IMR-90 (cell line): ENCODE measurements at regions not wholly inside any gene's neighbourhood (a gene's known extent, or its start where the extent isn't known, plus 50 kb on each side); places are given as distances from the start of the nearest gene placed in this dataset.
A peak's percentile ranks its signal among the peaks of the same experiment; 100 is the strongest.

Experiments used
- ATAC-seq: fragments of 200-7000 bp; cut with Tn5 transposase; 2 replicates; pipeline ENCODE4 v1.9.1; 2020; ENCODE audit warnings: low read depth, mild to moderate bottlenecking, moderate library complexity
- BruUV-seq: library from RNA; stranded (reverse); fragments of 400-500 nt; replicated peaks from 2 replicates; lab custom pipeline; 2021; lab: Mats Ljungman, UMichigan
- CTCF ChIA-PET: fragments of 300-600 bp; formaldehyde crosslinking; extraction: SDS; loops from one replicate; lab custom pipeline; 2021; ENCODE audit warnings: antibody characterized with exemption; lab: Yijun Ruan, JAX
- POLR2A ChIA-PET: fragments of 300-600 bp; sonication (Branson Sonifier 250); formaldehyde crosslinking; loops from one replicate; lab custom pipeline; 2022; ENCODE audit warnings: antibody characterized with exemption; ENCODE audit not compliant: unreplicated experiment; lab: Charles Lee
- DNase-seq: peaks from one replicate; pipeline ENCODE4 v3.0.0; 2013
- H2AFZ ChIP-seq: replicated peaks from 2 replicates; pipeline ENCODE3; 2013; ENCODE audit warnings: low read length, mild to moderate bottlenecking; ENCODE audit not compliant: poor library complexity
- H2AK5ac ChIP-seq: 2 replicates; pipeline ENCODE4 v1.6.1; 2013; ENCODE audit warnings: low read depth, low read length, inconsistent platforms
- H2AK9ac ChIP-seq: replicated peaks from 2 replicates; pipeline ENCODE3; 2013; ENCODE audit warnings: mild to moderate bottlenecking, low read depth, low read length, moderate library complexity; ENCODE audit not compliant: poor library complexity
- H2BK120ac ChIP-seq: 2 replicates; pipeline ENCODE4 v1.6.1; 2013; ENCODE audit warnings: low read depth, low read length, inconsistent platforms
- H2BK15ac ChIP-seq: 3 replicates; pipeline ENCODE4 v1.6.1; 2013; ENCODE audit warnings: low read depth, low read length, inconsistent platforms
- H2BK20ac ChIP-seq: 2 replicates; pipeline ENCODE4 v1.6.1; 2013; ENCODE audit warnings: low read depth, mild to moderate bottlenecking, inconsistent platforms, low read length, moderate library complexity
- H2BK5ac ChIP-seq: 2 replicates; pipeline ENCODE4 v1.6.1; 2013; ENCODE audit warnings: mild to moderate bottlenecking, low read depth, low read length, inconsistent platforms; ENCODE audit not compliant: poor library complexity, severe bottlenecking
- H3K14ac ChIP-seq: replicated peaks from 2 replicates; pipeline ENCODE4 v1.6.1; 2013; ENCODE audit warnings: low read depth, low read length, inconsistent platforms
- H3K18ac ChIP-seq: 2 replicates; pipeline ENCODE4 v1.6.1; 2013; ENCODE audit warnings: low read depth, low read length, control low read depth
- H3K23ac ChIP-seq: 2 replicates; pipeline ENCODE4 v1.6.1; 2013; ENCODE audit warnings: low read depth, low read length, inconsistent platforms
- H3K27ac ChIP-seq: 2 replicates; pipeline ENCODE4 v1.5.1; 2013; ENCODE audit warnings: mild to moderate bottlenecking, control low read depth, low read length; ENCODE audit not compliant: insufficient read depth
- H3K27me3 ChIP-seq: 2 replicates; pipeline ENCODE4 v1.6.1; 2013; ENCODE audit warnings: low read length; ENCODE audit not compliant: control insufficient read depth, insufficient read depth
- H3K36me3 ChIP-seq: 2 replicates; pipeline ENCODE4 v1.6.1; 2013; ENCODE audit warnings: low read length, mixed read lengths; ENCODE audit not compliant: control insufficient read depth, insufficient read depth
- H3K4ac ChIP-seq: 2 replicates; pipeline ENCODE4 v1.6.1; 2013; ENCODE audit warnings: low read depth, low read length, inconsistent platforms
- H3K4me1 ChIP-seq: 2 replicates; pipeline ENCODE4 v1.6.1; 2013; ENCODE audit warnings: low read length, mixed read lengths; ENCODE audit not compliant: control insufficient read depth, insufficient read depth
- H3K4me2 ChIP-seq: 2 replicates; pipeline ENCODE4 v1.6.1; 2013; ENCODE audit warnings: low read depth, mild to moderate bottlenecking, control low read depth, low read length, moderate library complexity
- H3K4me3 ChIP-seq: 2 replicates; pipeline ENCODE4 v1.5.1; 2013; ENCODE audit warnings: low read depth, mild to moderate bottlenecking, control low read depth, low read length, moderate library complexity; ENCODE audit not compliant: insufficient read depth
- H3K56ac ChIP-seq: 2 replicates; pipeline ENCODE4 v1.6.1; 2013; ENCODE audit warnings: low read length, inconsistent platforms; ENCODE audit not compliant: insufficient read depth; ENCODE audit errors: extremely low read depth
- H3K79me1 ChIP-seq, 2 experiments: 2 replicates each; pipeline ENCODE4 v1.6.1; 2013; ENCODE audit warnings: low read length in 2 of 2, inconsistent platforms in 1 of 2, low read depth in 1 of 2
- H3K9ac ChIP-seq: 2 replicates; pipeline ENCODE4 v1.6.1; 2013; ENCODE audit warnings: low read depth, low read length, control low read depth
- H3K9me1 ChIP-seq: 2 replicates; pipeline ENCODE4 v1.6.1; 2013; ENCODE audit warnings: low read length, inconsistent platforms; ENCODE audit not compliant: insufficient read depth
- H3K9me3 ChIP-seq: 2 replicates; pipeline ENCODE4 v1.6.1; 2013; ENCODE audit warnings: low read length; ENCODE audit not compliant: control insufficient read depth, insufficient read depth
- H4K20me1 ChIP-seq: 2 replicates; pipeline ENCODE4 v1.6.1; 2013; ENCODE audit warnings: low read length, inconsistent platforms; ENCODE audit not compliant: insufficient read depth
- H4K5ac ChIP-seq: 2 replicates; pipeline ENCODE4 v1.6.1; 2013; ENCODE audit warnings: mild to moderate bottlenecking, low read depth, low read length, control low read depth
- H4K8ac ChIP-seq, 2 experiments: 2 replicates each; pipeline ENCODE4 v1.6.1; 2013; ENCODE audit warnings: low read depth in 2 of 2, low read length in 2 of 2, control low read depth in 1 of 2, inconsistent platforms in 1 of 2
- H4K91ac ChIP-seq: 2 replicates; pipeline ENCODE4 v1.6.1; 2013; ENCODE audit warnings: low read depth, low read length, inconsistent platforms; ENCODE audit not compliant: insufficient read depth
- FOS ChIP-seq: fragments of 150-350 bp; IDR thresholded peaks from 2 replicates; pipeline ENCODE4 v1.6.1; 2016; ENCODE audit warnings: low read depth, low read length
- MAFK ChIP-seq: IDR thresholded peaks from 2 replicates; pipeline ENCODE4 v1.6.1; 2012; ENCODE audit warnings: low read depth, low read length, improper control_type of control experiment
- MAZ ChIP-seq: IDR thresholded peaks from 2 replicates; pipeline ENCODE4 v1.6.1; 2012; ENCODE audit warnings: low read depth, mild to moderate bottlenecking, low read length, improper control_type of control experiment, moderate library complexity, borderline replicate concordance
- POLR2A ChIP-seq: IDR thresholded peaks from 2 replicates; pipeline ENCODE4 v1.6.1; 2012; ENCODE audit warnings: mild to moderate bottlenecking, low read depth, low read length
- RCOR1 ChIP-seq: IDR thresholded peaks from 2 replicates; pipeline ENCODE4 v1.6.1; 2012; ENCODE audit warnings: mild to moderate bottlenecking, low read length, improper control_type of control experiment; ENCODE audit not compliant: insufficient replicate concordance
- USF2 ChIP-seq: fragments of 150-350 bp; IDR thresholded peaks from 2 replicates; pipeline ENCODE4 v1.6.1; 2017; ENCODE audit warnings: mild to moderate bottlenecking, antibody characterized with exemption, low read length, low read depth
- WGBS, 2 experiments: methylation state at CpG; one replicate each; pipeline versions ENCODE4 v1.1.5 to v1.1.7; 2013; ENCODE audit warnings: missing lambda C conversion rate in 2 of 2; ENCODE audit not compliant: insufficient read length in 1 of 2; ENCODE audit errors: extremely low coverage in 2 of 2; 5-methylcytosine and 5-hydroxymethylcytosine counted together
- dilution Hi-C: fragments of 300-500 bp; cut with HindIII; formaldehyde crosslinking; loops from one replicate; pipeline ENCODE4 v1.14.3; 2018; ENCODE audit warnings: low sequenced_read_pairs; ENCODE audit not compliant: unreplicated experiment
- in situ Hi-C: fragments of 300-500 bp; cut with MboI; formaldehyde crosslinking; loops from 3 replicates; pipeline ENCODE4 v1.14.3; 2019; ENCODE audit warnings: low sequenced_read_pairs, inconsistent platforms, mixed read lengths
- intact Hi-C: fragments of 100-400 bp; cut with micrococcal nuclease; formaldehyde crosslinking; loops from 2 replicates; pipeline ENCODE4 v1.10.0; 2022

- H4K5ac ChIP-seq = peak overlapping the region; percentile 88
These were observed 63.3 kb upstream of the TBX3 start for GRCh38 chr12:114747012-114747858.

More at GRCh38 chr12:114747012-114747858, 63.3 kb upstream of the TBX3 start:
- Histone ChIP-seq H2BK20ac (peak overlapping the region; percentile 72), H2AK5ac (peak overlapping the region; percentile 77), H2AFZ (peak overlapping the region; percentile 84), H2AK9ac (peak overlapping the region; percentile 86), H2BK15ac (peak overlapping the region; percentile 78; the same call in 2 of the 3 replicates), H4K20me1 (no peaks in the 10 kb centered on the region; the same call in 1 of the 2 replicates), H3K27ac (peak overlapping the region; percentile 89), H3K23ac (peak overlapping the region; percentile 90), H3K36me3 (no peaks in the 10 kb centered on the region), H3K27me3 (no peaks in the 10 kb centered on the region), H3K18ac (peak overlapping the region; percentile 75), H3K4ac (peak overlapping the region; percentile 93), H3K14ac (peak overlapping the region; percentile 73), H3K4me2 (peak overlapping the region; percentile 43), H3K56ac (peak overlapping the region; percentile 71), H3K4me1 (peaks cover 36% of the 10 kb centered on the region), H2BK120ac (peak overlapping the region; percentile 98), H3K9me3 (no peaks in the 10 kb centered on the region), H3K9me1 (peaks cover 17% of the 10 kb centered on the region), H3K9ac (peak overlapping the region; percentile 63), H2BK5ac (peak overlapping the region; percentile 76), H3K79me1 (peaks cover 0 to 10% of the 10 kb centered on the region in 2 experiments; a peak in 1 of 4 replicates), H4K91ac (peak overlapping the region; percentile 89), H3K4me3 (no peak overlapping the region), H4K8ac (peak overlapping the region; percentile 64 to 85)
- no TSS peak for BruUV-seq
- CTCF ChIA-PET = interaction anchor here (0.6 to 1.5 kb wide), 3 partner anchors 10 to 12 kb away, joined by 3 read pairs; no protein-coding TSS in a partner anchor
- WGBS, 2 experiments = 27% methylated on average over 3 of the region's 20 CpGs; no CpG with 5 or more reads in 1 of the 2 experiments
- TF ChIP-seq FOS (no peak), MAZ (no peak), MAFK (no peak), RCOR1 (no peak), USF2 (0 out of 2 replicates have a peak, but pooled peaks have one; percentile 28), POLR2A (no peak)
- in situ Hi-C loops = no loop called here
- dilution Hi-C loops = no loop called here
- ATAC-seq (peak; percentile 17; the same call in 1 of the 2 replicates), DNase-seq (peak; percentile 70)
- POLR2A ChIA-PET = interaction anchor here (0.8 to 1.6 kb wide), 2 partner anchors 63 kb away, joined by 3 to 5 read pairs; partner anchors contain the start of gene TBX3
- intact Hi-C loops = no loop called here
